ENCODE measurements at regions not wholly inside any gene's neighbourhood (a gene's known extent, or its start where the extent isn't known, plus 50 kb on each side); places are given as distances from the start of the nearest gene placed in this dataset.

DNA sequence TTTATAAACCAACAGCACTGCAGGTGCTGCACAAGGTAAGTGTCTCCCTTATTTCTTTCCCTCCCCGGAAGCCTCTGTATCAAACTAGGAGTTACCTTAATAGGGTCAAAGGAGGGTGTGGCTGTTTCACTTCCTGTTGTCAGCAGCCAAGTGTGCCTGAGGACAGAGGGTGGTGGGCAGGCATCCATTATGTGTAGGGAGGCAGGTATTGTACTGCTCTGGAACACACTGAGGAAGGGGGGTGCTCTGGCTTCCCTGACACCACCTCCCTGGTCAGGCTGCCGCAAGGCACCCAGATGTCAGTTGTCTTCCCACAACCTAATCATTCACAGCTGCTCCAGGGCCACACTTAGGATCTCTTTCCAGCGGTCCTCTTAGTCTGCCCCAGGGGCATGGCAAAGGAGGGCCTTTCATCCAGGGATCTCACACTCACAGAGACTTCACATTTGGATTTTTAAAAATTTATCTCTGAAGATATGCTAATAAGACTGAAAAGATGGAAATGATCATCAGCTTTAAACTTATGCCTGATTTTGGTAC is 132.0 kb upstream of the ARHGAP5 start:
- DNase-seq = no peak
- no peak for TF ChIP-seq POLR2A (IDR thresholded peaks at IDR 0.05)
- TF ChIP-seq, protein P1, sequence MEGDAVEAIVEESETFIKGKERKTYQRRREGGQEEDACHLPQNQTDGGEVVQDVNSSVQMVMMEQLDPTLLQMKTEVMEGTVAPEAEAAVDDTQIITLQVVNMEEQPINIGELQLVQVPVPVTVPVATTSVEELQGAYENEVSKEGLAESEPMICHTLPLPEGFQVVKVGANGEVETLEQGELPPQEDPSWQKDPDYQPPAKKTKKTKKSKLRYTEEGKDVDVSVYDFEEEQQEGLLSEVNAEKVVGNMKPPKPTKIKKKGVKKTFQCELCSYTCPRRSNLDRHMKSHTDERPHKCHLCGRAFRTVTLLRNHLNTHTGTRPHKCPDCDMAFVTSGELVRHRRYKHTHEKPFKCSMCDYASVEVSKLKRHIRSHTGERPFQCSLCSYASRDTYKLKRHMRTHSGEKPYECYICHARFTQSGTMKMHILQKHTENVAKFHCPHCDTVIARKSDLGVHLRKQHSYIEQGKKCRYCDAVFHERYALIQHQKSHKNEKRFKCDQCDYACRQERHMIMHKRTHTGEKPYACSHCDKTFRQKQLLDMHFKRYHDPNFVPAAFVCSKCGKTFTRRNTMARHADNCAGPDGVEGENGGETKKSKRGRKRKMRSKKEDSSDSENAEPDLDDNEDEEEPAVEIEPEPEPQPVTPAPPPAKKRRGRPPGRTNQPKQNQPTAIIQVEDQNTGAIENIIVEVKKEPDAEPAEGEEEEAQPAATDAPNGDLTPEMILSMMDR (IDR thresholded peaks at IDR 0.05) = no peak
- 79 to 87% methylated on average over 2 to 3 of the region's 3 CpGs for WGBS, 2 donors
- no peaks in the 10 kb centered on the region for H3K4me1 ChIP-seq
- no peaks in the 10 kb centered on the region for H3K9me3 ChIP-seq
- intact Hi-C loops (cut with DNase I; ENCODE audit: low total_unique reads) = no loop called here
- no peaks in the 10 kb centered on the region for H3K36me3 ChIP-seq (ENCODE audit: low read depth, missing control alignments)
- H3K27me3 ChIP-seq = no peaks in the 10 kb centered on the region
- no peak overlapping the region for H3K4me3 ChIP-seq
- no peak overlapping the region for H3K27ac ChIP-seq

DNA sequence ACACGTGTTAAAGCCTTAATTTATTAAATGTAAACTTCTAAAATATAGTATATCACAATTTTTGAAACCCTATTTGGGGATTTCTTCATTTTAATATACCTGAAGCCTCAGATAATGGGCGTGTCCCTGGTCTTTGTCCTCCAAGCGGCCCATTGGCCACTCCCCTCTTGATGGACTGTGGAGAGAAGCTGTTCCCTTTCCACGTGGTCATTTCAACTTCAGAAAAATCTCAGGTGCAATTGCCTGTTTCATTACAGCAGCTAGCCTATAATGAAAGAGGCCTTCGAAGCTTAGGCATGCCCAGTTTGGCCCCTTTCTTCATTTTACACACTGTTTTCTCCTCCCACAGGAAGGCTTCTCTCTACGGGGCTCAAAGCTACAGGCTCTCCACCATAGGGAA is 131.4 kb upstream of the ARHGAP5 start:
- Histone ChIP-seq H3K4me3 (no peak overlapping the region), H3K27me3 (no peaks in the 10 kb centered on the region), H3K27ac (no peak overlapping the region), H3K36me3 (ENCODE audit: low read depth, missing control alignments) (no peaks in the 10 kb centered on the region), H3K9me3 (no peaks in the 10 kb centered on the region), H3K4me1 (peaks cover 4% of the 10 kb centered on the region)
- DNase-seq = no peak
- TF ChIP-seq, protein P1 (IDR thresholded peaks at IDR 0.05) = no peak
- no peak for TF ChIP-seq POLR2A (IDR thresholded peaks at IDR 0.05)
- 72 to 82% methylated on average over 6 of the region's 6 CpGs for WGBS, 2 donors
- intact Hi-C loops (cut with DNase I; ENCODE audit: low total_unique reads) = no loop called here

DNA sequence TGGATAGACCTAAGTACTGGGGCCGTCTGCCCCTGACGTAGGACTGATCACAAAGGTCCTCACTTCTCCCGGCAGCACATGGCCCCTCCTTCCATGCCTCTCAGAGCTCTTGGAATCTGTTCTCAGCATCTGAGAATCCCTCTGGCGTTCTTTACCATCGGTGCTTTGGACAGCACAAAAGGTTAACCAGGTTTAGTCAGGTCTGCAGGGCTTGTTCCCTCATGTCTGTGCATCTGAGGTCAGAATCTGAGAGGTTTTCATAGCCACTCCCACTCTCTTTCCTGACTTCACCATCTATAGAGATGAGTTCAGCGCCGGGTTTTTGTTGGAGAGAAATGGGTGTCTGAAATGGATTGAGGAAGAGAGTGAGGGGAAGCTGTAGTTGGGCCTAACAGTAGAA is 130.0 kb upstream of the ARHGAP5 start:
- WGBS, 2 donors = 90 to 94% methylated on average over 7 of the region's 7 CpGs
- H3K9me3 ChIP-seq = no peaks in the 10 kb centered on the region
- H3K27ac ChIP-seq = no peak overlapping the region
- no peak for DNase-seq
- H3K27me3 ChIP-seq = no peaks in the 10 kb centered on the region
- TF ChIP-seq, protein P1 (IDR thresholded peaks at IDR 0.05) = no peak
- no peak for TF ChIP-seq POLR2A (IDR thresholded peaks at IDR 0.05)
- no peak overlapping the region for H3K4me3 ChIP-seq
- intact Hi-C loops (cut with DNase I; ENCODE audit: low total_unique reads) = no loop called here
- H3K4me1 ChIP-seq = peaks cover 9% of the 10 kb centered on the region
- no peaks in the 10 kb centered on the region for H3K36me3 ChIP-seq (ENCODE audit: low read depth, missing control alignments)

DNA sequence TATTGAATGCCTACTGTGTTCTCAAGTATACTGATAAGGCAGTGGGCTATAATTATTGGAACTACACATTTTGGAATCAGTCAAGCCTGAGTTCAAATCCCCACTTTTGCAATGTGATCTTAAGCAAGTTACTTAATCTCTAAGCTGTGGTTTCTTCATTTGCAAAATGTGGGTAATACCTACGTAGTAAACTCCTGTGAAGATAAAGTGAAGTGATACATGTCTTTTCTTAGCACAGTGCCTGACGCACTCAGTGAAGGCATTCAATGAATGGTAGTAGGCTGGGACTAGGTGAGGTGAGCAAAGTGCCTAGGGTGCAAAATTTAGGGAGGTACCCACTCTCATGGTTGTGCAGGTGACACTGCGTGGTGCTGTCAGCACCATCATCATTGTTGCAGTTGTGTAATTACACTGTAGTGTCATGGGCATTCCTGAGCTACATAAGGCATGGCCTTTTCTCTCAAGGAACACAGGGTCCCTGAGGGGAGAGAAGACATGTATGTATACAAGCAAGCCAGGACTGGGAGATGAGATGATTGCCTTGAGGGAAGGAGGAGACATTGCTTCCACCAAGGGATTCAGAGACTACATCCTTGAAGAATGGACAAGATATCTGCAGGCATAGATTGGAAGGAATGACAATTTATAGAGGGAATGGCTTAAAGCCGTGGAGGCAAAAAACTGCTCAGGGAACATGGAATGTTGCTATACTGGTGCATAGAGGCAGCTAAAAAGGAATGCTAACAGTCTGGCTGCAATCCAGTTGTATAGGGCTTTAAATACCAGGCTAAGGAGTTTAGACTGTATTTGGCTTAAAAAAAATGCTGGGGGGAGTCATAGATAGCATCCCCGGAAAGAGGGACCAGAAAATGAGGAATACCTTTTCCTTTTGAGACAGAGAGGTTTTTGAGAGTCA is 129.2 kb upstream of the ARHGAP5 start:
- Histone ChIP-seq H3K9me3 (no peaks in the 10 kb centered on the region), H3K27me3 (no peaks in the 10 kb centered on the region), H3K36me3 (ENCODE audit: low read depth, missing control alignments) (no peaks in the 10 kb centered on the region), H3K4me3 (no peak overlapping the region), H3K4me1 (peaks cover 9% of the 10 kb centered on the region), H3K27ac (no peak overlapping the region)
- TF ChIP-seq POLR2A (IDR thresholded peaks at IDR 0.05) = no peak
- TF ChIP-seq, protein P1 (IDR thresholded peaks at IDR 0.05) = no peak
- DNase-seq = no peak
- 91 to 93% methylated on average over 5 of the region's 5 CpGs for WGBS, 2 donors
- intact Hi-C loops (cut with DNase I; ENCODE audit: low total_unique reads) = no loop called here
